CD14-positive monocyte (primary cell): ENCODE measurements at regions not wholly inside any gene's neighbourhood (a gene's known extent, or its start where the extent isn't known, plus 50 kb on each side); places are given as distances from the start of the nearest gene placed in this dataset.

ENCODE experiments used
- DNase-seq, 3 donors: peaks; one replicate each; pipeline ENCODE4 v3.0.0-alpha.2; 2011 to 2022
- H2AFZ ChIP-seq: 2 replicates; pipeline ENCODE4 v1.6.0; 2012; ENCODE audit warnings: mild to moderate bottlenecking, low read depth, low read length, inconsistent platforms; ENCODE audit not compliant: insufficient read depth, poor library complexity, severe bottlenecking
- H3K27ac ChIP-seq, 2 donors: 1 replicate in 1 of 2; 2 replicates in 1 of 2; pipeline ENCODE4 v1.5.1; 2012 to 2013; ENCODE audit warnings: low read length in 2 of 2, control low read depth in 1 of 2, inconsistent platforms in 1 of 2, low read depth in 1 of 2, mild to moderate bottlenecking in 1 of 2
- H3K27me3 ChIP-seq, 2 donors: one replicate each; pipeline versions ENCODE4 v1.6.0 to v1.6.1; 2011 to 2013; ENCODE audit warnings: low read length in 2 of 2; ENCODE audit not compliant: control insufficient read depth in 2 of 2, insufficient read depth in 2 of 2
- H3K36me3 ChIP-seq, 2 donors: replicated peaks in 1 of 2; 1 replicate in 1 of 2; 2 replicates in 1 of 2; pipeline versions ENCODE4 v1.5.1 to v1.6.1; 2012 to 2013; ENCODE audit warnings: low read length in 2 of 2, control low read depth in 1 of 2, inconsistent platforms in 1 of 2, mild to moderate bottlenecking in 1 of 2; ENCODE audit not compliant: insufficient read depth in 2 of 2, control insufficient read depth in 1 of 2
- H3K4me1 ChIP-seq, 2 donors: 1 replicate in 1 of 2; 2 replicates in 1 of 2; pipeline versions ENCODE4 v1.5.1 to v1.6.1; 2012 to 2013; ENCODE audit warnings: low read length in 2 of 2, control low read depth in 1 of 2, inconsistent platforms in 1 of 2, mild to moderate bottlenecking in 1 of 2, moderate library complexity in 1 of 2; ENCODE audit not compliant: insufficient read depth in 2 of 2, control insufficient read depth in 1 of 2
- H3K4me2 ChIP-seq: replicated peaks from 2 replicates; pipeline ENCODE3; 2012; ENCODE audit warnings: low read length, moderate library complexity, mild to moderate bottlenecking; ENCODE audit not compliant: poor library complexity, severe bottlenecking; ENCODE audit errors: extremely low read depth
- H3K4me3 ChIP-seq, 3 experiments: fragments of 200-600 bp in 1 of 3; sonication (generic) in 1 of 3; replicated peaks in 1 of 3; 1 replicate in 2 of 3; 2 replicates in 1 of 3; pipeline ENCODE4 v1.5.1; 2011 to 2013; ENCODE audit warnings: low read length in 3 of 3, mild to moderate bottlenecking in 3 of 3, control low read depth in 2 of 3, low read depth in 2 of 3, inconsistent platforms in 1 of 3, moderate library complexity in 1 of 3
- H3K79me2 ChIP-seq: 2 replicates; pipeline ENCODE4 v1.6.0; 2012; ENCODE audit warnings: mild to moderate bottlenecking, control low read depth, inconsistent platforms, low read length, moderate library complexity; ENCODE audit not compliant: insufficient read depth
- H3K9ac ChIP-seq: 2 replicates; pipeline ENCODE4 v1.6.0; 2017; ENCODE audit warnings: low read length, mild to moderate bottlenecking; ENCODE audit not compliant: insufficient read depth, poor library complexity, severe bottlenecking
- H3K9me3 ChIP-seq, 2 donors: replicated peaks in 1 of 2; 1 replicate in 1 of 2; 2 replicates in 1 of 2; pipeline versions ENCODE4 v1.5.1 to v1.6.1; 2012 to 2013; ENCODE audit warnings: low read length in 2 of 2, control low read depth in 1 of 2; ENCODE audit not compliant: control insufficient read depth in 1 of 2, insufficient read depth in 1 of 2
- H4K20me1 ChIP-seq: 2 replicates; pipeline ENCODE4 v1.6.0; 2012; ENCODE audit warnings: mild to moderate bottlenecking, low read length, control low read depth, moderate library complexity; ENCODE audit not compliant: insufficient read depth
- H3K27ac Mint-ChIP-seq, 7 donors: one replicate each; pipeline ENCODE4 v1.8.0; 2020; ENCODE audit warnings: mild to moderate bottlenecking in 7 of 7, mixed read lengths in 7 of 7, moderate library complexity in 6 of 7, inconsistent platforms in 2 of 7
- H3K27me3 Mint-ChIP-seq, 3 donors: one replicate each; pipeline ENCODE4 v1.8.0; 2021 to 2022; ENCODE audit warnings: low read depth in 3 of 3, mild to moderate bottlenecking in 3 of 3, mixed read lengths in 3 of 3, moderate library complexity in 3 of 3, inconsistent platforms in 1 of 3
- H3K36me3 Mint-ChIP-seq, 2 donors: one replicate each; pipeline ENCODE4 v1.8.0; 2020; ENCODE audit warnings: mixed read lengths in 2 of 2, inconsistent platforms in 1 of 2, mild to moderate bottlenecking in 1 of 2
- H3K4me1 Mint-ChIP-seq: one replicate; pipeline ENCODE4 v1.8.0; 2020; ENCODE audit warnings: mild to moderate bottlenecking, mixed read lengths
- H3K4me3 Mint-ChIP-seq, 2 donors: one replicate each; pipeline ENCODE4 v1.8.0; 2020; ENCODE audit warnings: mild to moderate bottlenecking in 2 of 2, mixed read lengths in 2 of 2, moderate library complexity in 1 of 2
- H3K9me3 Mint-ChIP-seq, 7 donors: one replicate each; pipeline ENCODE4 v1.8.0; 2020 to 2022; ENCODE audit warnings: mixed read lengths in 7 of 7, mild to moderate bottlenecking in 6 of 7, moderate library complexity in 6 of 7, inconsistent platforms in 2 of 7
- WGBS: methylation state at CpG from one replicate; pipeline ENCODE4 v1.1.5; 2013; ENCODE audit warnings: missing lambda C conversion rate; ENCODE audit not compliant: insufficient coverage; 5-methylcytosine and 5-hydroxymethylcytosine counted together
- intact Hi-C, 2 donors: fragments of 100-400 bp; cut with micrococcal nuclease; formaldehyde crosslinking; loops; one replicate each; pipeline versions ENCODE4 v1.15.0 to v1.15.1; 2023
- TF ChIP-seq, protein P1 (sequence below): fragments of 200-600 bp; IDR thresholded peaks from one replicate; pipeline ENCODE4 v1.8.0; 2022; ENCODE audit warnings: antibody characterized with exemption, mild to moderate bottlenecking

DNA sequence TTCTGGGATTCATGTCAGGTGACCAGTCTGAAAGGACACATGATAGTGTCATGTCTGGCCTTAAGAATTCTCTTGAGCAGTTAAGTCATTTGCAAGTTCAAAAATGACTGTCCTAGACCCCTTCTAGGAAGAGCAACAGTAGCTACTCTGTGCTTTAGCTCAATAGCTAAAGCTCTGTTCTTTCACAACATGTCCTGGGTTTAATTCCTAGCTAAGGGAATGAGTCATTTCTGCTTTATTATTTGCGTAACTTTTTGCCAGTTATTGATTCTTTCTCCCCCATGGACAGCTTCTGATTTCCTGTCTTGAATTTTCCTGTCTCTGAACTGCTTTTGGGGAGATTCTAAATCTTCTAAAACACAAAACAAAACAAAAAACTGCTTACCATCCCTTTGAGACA lies 1055.8 kb upstream of the DIAPH2 start:
- Histone ChIP-seq H3K9ac (no peak overlapping the region), H3K4me2 (no peak overlapping the region), H3K79me2 (no peaks in the 10 kb centered on the region), H4K20me1 (no peaks in the 10 kb centered on the region), H3K36me3 (no peaks in the 10 kb centered on the region), H3K27me3 (no peaks in the 10 kb centered on the region), H3K9me3 (peaks cover 7 to 10% of the 10 kb centered on the region in 2 donors), H3K4me3 (no peak overlapping the region), H2AFZ (no peak overlapping the region), H3K4me1 (no peaks in the 10 kb centered on the region), H3K27ac (no peak overlapping the region)
- no peaks in the 10 kb centered on the region for H3K4me1 Mint-ChIP-seq
- TF ChIP-seq, protein P1, sequence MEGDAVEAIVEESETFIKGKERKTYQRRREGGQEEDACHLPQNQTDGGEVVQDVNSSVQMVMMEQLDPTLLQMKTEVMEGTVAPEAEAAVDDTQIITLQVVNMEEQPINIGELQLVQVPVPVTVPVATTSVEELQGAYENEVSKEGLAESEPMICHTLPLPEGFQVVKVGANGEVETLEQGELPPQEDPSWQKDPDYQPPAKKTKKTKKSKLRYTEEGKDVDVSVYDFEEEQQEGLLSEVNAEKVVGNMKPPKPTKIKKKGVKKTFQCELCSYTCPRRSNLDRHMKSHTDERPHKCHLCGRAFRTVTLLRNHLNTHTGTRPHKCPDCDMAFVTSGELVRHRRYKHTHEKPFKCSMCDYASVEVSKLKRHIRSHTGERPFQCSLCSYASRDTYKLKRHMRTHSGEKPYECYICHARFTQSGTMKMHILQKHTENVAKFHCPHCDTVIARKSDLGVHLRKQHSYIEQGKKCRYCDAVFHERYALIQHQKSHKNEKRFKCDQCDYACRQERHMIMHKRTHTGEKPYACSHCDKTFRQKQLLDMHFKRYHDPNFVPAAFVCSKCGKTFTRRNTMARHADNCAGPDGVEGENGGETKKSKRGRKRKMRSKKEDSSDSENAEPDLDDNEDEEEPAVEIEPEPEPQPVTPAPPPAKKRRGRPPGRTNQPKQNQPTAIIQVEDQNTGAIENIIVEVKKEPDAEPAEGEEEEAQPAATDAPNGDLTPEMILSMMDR = no peak
- peaks cover 0 to 15% (median 6%) of the 10 kb centered on the region in 7 donors for H3K9me3 Mint-ChIP-seq
- H3K27me3 Mint-ChIP-seq = no peaks in the 10 kb centered on the region
- no peak overlapping the region for H3K4me3 Mint-ChIP-seq
- intact Hi-C loops = no loop called here
- no peak overlapping the region for H3K27ac Mint-ChIP-seq
- DNase-seq = no peak
- WGBS = no CpG with 5 or more reads among the region's 1 CpG
- no peaks in the 10 kb centered on the region for H3K36me3 Mint-ChIP-seq

DNA sequence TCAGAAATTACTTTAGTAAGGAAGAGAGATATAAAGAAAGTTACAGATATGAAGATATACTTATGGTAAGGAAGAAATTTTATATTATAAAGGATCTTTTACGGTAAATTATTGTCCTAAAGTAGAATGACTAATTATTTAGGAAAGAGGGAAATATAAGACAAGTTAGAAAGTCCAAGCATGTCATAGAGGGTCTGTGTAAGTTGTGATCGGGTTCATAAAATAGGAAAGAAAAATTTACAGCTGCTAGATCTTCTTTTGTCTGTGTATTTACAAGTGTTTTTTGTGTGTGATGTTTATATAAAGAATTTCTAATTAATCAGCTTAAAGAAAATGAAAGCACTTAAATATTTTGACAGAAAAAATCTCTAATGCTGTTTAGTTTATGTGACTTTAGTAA lies 1054.9 kb upstream of the DIAPH2 start:
- no peak overlapping the region for H3K4me2 ChIP-seq
- H3K9ac ChIP-seq = no peak overlapping the region
- peaks cover 7 to 10% of the 10 kb centered on the region in 2 donors for H3K9me3 ChIP-seq
- H3K79me2 ChIP-seq = no peaks in the 10 kb centered on the region
- no peak overlapping the region for H3K27ac ChIP-seq
- H3K4me3 Mint-ChIP-seq = no peak overlapping the region
- TF ChIP-seq, protein P1 = no peak
- H2AFZ ChIP-seq = no peak overlapping the region
- H3K36me3 Mint-ChIP-seq = no peaks in the 10 kb centered on the region
- H3K27ac Mint-ChIP-seq = no peak overlapping the region
- DNase-seq = no peak
- H3K4me1 ChIP-seq = no peaks in the 10 kb centered on the region
- H3K27me3 ChIP-seq = no peaks in the 10 kb centered on the region
- H3K27me3 Mint-ChIP-seq = no peaks in the 10 kb centered on the region
- H3K4me1 Mint-ChIP-seq = no peaks in the 10 kb centered on the region
- H3K4me3 ChIP-seq = no peak overlapping the region
- peaks cover 0 to 15% (median 6%) of the 10 kb centered on the region in 7 donors for H3K9me3 Mint-ChIP-seq
- no peaks in the 10 kb centered on the region for H3K36me3 ChIP-seq
- intact Hi-C loops = no loop called here
- WGBS = no CpG with 5 or more reads among the region's 2 CpGs
- H4K20me1 ChIP-seq = no peaks in the 10 kb centered on the region
